22Rv1 (cell line): ENCODE measurements at regions not wholly inside any gene's neighbourhood (a gene's known extent, or its start where the extent isn't known, plus 50 kb on each side); places are given as distances from the start of the nearest gene placed in this dataset.
"Not testable (repeated sequence)": the region's sequence is repeated elsewhere in the genome, so short reads cannot be mapped to it uniquely, and the experiment has no call there.

Source experiments
- CTCF ChIP-seq: fragments of 450-650 bp; IDR thresholded peaks from 2 replicates; pipeline ENCODE4 v1.5.1; 2017; ENCODE audit warnings: mild to moderate bottlenecking
- ZFX ChIP-seq: fragments of 450-650 bp; IDR thresholded peaks from 2 replicates; pipeline ENCODE4 v1.6.1; 2017; ENCODE audit warnings: antibody characterized with exemption, borderline replicate concordance

GRCh38 chr11:105349867-105350266 is 210.3 kb upstream of the CARD18 start:
- not testable (repeated sequence) for TF ChIP-seq CTCF, ZFX
